ENCODE measurements at regions not wholly inside any gene's neighbourhood (a gene's known extent, or its start where the extent isn't known, plus 50 kb on each side); places are given as distances from the start of the nearest gene placed in this dataset.

DNA sequence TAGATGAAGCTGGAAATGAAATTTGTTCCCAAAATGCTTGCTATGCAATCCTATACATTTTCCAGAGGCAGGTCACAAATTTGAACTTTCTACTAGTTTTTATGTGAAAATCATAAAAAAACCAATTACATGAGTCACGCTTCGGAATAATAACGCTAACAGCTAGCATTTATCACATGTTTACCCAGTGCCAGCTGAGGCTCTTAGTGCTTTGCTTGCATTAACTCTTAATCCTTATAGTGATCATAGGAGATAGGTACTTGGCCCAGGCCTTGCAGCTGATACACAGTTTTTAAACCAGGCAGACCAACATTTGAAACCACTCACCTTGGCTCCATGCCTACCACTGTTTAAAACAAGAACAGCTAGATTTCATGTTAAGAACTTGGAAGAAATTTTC is 131.8 kb upstream of the RAG2 start:
- no peak for DNase-seq (ENCODE audit: low spot score)

DNA sequence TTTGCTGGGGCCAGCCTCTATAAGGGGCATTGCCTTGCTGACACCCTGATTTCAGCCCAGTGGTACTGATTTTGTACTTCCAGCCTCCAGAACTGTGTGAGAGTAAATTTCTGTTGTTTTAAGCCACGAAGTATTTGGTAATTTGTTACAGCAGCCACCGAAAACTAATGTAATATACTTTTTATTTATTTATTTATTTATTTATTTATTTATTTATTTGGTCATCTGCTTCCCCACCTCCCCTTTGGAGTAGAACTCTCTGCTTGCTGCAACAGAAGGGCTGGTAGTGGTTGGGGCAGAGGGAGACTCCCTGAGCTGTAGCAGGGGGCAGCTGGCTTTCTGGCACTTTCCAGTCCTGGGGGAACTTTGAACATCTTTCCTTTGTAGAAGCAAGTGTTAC is 128.4 kb upstream of the RAG2 start:
- DNase-seq (ENCODE audit: low spot score): no peak

DNA sequence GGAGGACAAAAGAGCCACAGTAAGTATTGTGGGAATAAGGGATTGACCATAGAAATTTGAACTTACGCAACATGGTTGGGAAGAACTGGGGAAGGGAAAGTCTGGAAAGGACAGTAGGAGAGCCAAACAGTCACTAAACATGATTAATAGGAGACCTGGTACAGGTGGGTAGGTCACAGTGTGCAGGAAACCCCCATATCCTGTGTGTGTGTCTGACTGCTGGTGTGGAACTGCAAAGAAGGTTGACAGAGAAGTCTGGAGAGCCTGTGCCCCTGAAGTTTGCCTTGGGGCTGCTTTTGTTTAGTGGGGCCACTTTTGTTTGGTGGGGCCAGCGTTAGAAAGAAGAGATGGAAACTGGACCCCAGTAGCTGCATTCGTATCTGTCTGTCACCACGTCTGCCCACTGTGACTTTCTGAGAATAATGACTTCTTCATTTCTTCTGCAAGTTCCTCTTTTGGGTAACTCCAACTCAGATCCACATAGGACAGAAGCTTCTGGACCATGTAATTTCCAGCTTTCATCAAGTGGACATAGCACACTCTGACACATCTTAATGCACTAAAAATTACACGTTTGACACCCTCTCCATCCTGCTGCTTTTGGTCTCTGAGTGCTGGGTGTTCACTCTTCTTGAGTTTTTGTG is 126.8 kb upstream of the RAG2 start:
- peak; percentile 6 for DNase-seq (ENCODE audit: low spot score)

DNA sequence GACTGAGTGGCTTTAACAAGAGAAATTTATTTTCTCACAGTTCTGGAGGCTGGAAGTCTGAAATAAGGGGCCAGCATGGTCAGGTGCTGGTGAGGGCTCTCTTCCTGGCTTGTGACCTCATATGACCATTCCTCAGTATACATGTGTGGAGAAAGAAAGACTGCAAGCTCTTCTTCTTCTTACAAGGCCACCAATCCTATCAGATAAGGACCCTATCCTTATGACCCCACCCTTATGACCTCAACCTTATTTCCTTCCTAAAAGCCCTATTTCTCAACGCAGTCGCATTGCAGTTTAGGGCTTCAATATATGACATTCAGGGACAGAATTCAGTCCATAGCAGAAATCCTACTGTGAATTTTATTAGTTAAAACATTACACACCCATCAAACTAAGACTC is 124.4 kb upstream of the RAG2 start:
- DNase-seq (ENCODE audit: low spot score): no peak

DNA sequence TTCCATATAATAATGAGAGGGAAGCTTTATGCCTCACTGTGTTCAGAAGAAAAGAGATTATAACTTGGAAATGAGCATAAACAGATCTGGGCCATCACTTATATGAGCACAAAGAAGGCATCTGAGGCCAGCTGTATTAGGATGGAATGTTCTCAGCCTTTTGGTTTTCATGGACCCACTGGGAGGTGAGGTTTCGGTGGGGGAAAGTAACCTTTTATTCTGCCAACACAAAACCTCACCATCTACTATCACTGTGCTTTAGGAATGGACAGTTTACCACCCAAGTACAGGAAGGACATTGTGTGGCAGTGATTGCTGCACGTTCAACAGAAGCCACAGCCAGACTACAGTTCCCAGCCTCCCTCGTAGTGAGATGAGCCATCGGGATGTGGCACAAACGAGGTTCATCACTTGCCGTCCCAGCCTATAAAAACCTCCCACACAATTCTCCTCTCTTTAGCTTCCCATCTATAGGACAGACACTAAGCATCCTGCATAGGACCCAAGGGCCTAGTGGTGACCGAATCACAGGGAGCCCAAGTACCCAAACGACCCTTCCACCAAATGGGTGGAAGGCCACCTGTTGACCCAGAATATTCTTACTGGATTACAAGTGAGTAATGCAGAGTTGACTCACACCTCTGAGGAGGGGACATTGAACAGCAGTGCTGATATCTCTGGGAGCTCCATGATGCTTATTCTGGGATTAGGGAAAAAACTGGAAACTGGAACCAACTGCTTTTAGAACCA is 121.5 kb upstream of the RAG2 start:
- no peak for DNase-seq (ENCODE audit: low spot score)

DNA sequence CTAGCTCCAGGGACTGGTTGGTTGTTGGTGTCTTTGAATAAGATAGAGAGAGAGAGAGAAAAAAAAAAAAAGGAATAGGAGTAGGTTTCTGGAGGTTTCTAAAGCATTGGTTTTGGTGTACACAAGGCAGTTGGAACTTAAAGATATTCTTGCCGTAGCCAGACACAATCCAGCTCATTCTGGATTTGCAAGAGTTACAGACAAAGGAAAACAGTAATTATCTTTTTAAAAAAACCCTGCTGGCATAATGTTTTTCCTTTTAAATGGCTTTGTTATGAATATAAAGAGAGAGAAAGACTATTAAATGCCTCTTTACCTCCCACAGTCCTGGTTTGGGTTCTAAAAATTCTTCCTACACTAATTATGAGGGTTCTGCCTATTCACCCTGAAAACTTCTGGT is 120.4 kb upstream of the RAG2 start:
- DNase-seq (ENCODE audit: low spot score): no peak

DNA sequence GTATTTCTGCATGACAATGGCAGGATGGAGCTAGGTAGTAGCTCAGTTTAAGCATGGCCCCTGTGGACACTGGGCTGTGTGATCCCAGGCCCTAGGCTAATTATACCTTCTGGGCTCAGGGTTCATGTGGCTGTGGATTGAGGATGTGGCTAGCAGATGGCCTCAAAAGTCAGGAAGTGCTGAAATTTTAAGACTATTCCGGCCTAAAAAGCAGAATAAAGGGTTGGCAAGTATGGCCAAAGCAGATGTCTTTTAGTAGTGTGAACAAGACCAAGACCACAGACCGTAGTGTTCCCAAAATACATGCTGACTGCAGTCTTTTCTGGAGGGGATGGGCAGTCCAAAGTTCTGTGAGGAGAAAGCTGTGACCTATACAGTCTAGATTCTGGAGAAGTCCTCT is 115.7 kb upstream of the RAG2 start:
- DNase-seq (ENCODE audit: low spot score): no peak

DNA sequence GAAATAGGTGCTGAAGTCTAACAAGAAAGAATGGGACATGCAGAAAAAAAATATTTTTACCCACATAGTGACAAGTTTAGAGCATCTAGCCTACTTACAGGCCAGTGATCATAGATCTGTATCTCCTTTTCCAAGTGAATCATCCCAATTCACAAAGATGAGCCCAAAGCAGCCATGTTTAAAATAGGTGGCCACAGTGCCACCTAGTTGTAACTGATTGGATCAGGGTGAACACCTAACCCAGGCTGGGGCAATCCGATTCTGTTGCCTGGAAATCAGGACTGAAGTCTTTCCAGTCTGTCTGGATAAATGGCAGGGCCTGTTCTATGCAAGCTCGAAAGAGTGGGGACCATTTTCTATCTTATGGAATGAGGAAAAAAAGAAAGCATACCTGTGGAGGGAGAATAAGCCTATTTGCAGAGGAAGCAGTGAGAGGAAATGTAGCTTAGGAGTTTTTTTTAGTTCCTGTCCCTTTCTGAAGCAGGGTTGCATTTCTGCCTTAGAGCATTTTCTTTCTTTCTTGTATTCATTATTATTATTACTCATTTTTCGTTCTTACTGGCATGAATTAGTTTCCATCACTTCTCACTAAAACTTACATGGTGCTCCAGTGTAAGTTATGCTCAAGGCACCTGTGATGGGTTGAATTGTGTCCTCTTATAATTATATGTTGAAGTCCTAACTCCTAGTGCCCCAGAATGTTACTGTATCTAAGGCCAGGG is 113.2 kb upstream of the RAG2 start:
- DNase-seq (ENCODE audit: low spot score): no peak
